Neural progenitor cell (in vitro differentiated cells): ENCODE measurements at regions not wholly inside any gene's neighbourhood (a gene's known extent, or its start where the extent isn't known, plus 50 kb on each side); places are given as distances from the start of the nearest gene placed in this dataset.

Experiments used
- DNase-seq: peaks from one replicate; pipeline ENCODE4 v3.0.0-alpha.2; 2016; ENCODE audit warnings: low spot score
- H2AFZ ChIP-seq: fragments of 200-600 bp; sonication (generic); replicated peaks from 2 replicates; pipeline ENCODE4 v1.6.1; 2016; ENCODE audit warnings: antibody characterized with exemption
- H3F3A ChIP-seq: fragments of 200-600 bp; sonication (generic); 2 replicates; pipeline ENCODE4 v1.6.1; 2016; ENCODE audit warnings: antibody characterized with exemption, low read depth
- H3K27ac ChIP-seq: fragments of 200-600 bp; sonication (generic); 2 replicates; pipeline ENCODE4 v1.5.1; 2016; ENCODE audit warnings: mild to moderate bottlenecking
- H3K27me3 ChIP-seq: fragments of 200-600 bp; sonication (generic); 2 replicates; pipeline ENCODE4 v1.6.1; 2016; ENCODE audit warnings: mild to moderate bottlenecking, moderate library complexity
- H3K36me3 ChIP-seq: fragments of 200-600 bp; sonication (generic); 2 replicates; pipeline ENCODE4 v1.5.1; 2016
- H3K4me1 ChIP-seq: fragments of 200-600 bp; sonication (generic); 2 replicates; pipeline ENCODE4 v1.6.1; 2016; ENCODE audit warnings: mixed run types
- H3K4me2 ChIP-seq: fragments of 200-600 bp; sonication (generic); 2 replicates; pipeline ENCODE4 v1.6.1; 2016
- H3K4me3 ChIP-seq: fragments of 200-600 bp; sonication (generic); 2 replicates; pipeline ENCODE4 v1.5.1; 2016
- H3K79me2 ChIP-seq: fragments of 200-600 bp; sonication (generic); 2 replicates; pipeline ENCODE4 v1.6.1; 2016; ENCODE audit warnings: low read depth
- H3K9ac ChIP-seq: fragments of 200-600 bp; sonication (generic); 2 replicates; pipeline ENCODE4 v1.6.1; 2016
- H3K9me3 ChIP-seq: fragments of 200-600 bp; sonication (generic); 2 replicates; pipeline ENCODE4 v1.5.1; 2016; ENCODE audit warnings: low read depth
- H4K20me1 ChIP-seq: fragments of 200-600 bp; sonication (generic); 2 replicates; pipeline ENCODE4 v1.6.1; 2016; ENCODE audit warnings: low read depth
- H3K27ac Mint-ChIP-seq: 3 replicates; pipeline ENCODE4 v1.8.0; 2021; ENCODE audit warnings: mixed read lengths
- H3K27me3 Mint-ChIP-seq: 2 replicates; pipeline ENCODE4 v1.8.0; 2022; ENCODE audit warnings: low read depth, mild to moderate bottlenecking, inconsistent platforms, moderate library complexity, mixed read lengths; ENCODE audit not compliant: insufficient read depth
- H3K36me3 Mint-ChIP-seq: 3 replicates; pipeline ENCODE4 v1.8.0; 2021; ENCODE audit warnings: mixed read lengths
- H3K4me1 Mint-ChIP-seq: 3 replicates; pipeline ENCODE4 v1.8.0; 2021; ENCODE audit warnings: mixed read lengths
- H3K4me3 Mint-ChIP-seq: 3 replicates; pipeline ENCODE4 v1.8.0; 2021; ENCODE audit warnings: mild to moderate bottlenecking, moderate library complexity, mixed read lengths
- H3K9me3 Mint-ChIP-seq: 3 replicates; pipeline ENCODE4 v1.8.0; 2020; ENCODE audit warnings: mixed read lengths
- EZH2 ChIP-seq: fragments of 200-600 bp; sonication (generic); IDR thresholded peaks from 2 replicates; pipeline ENCODE4 v1.6.1; 2017; ENCODE audit warnings: antibody characterized with exemption, mild to moderate bottlenecking, moderate library complexity
- EZH2phosphoT487 ChIP-seq: fragments of 200-600 bp; sonication (generic); IDR thresholded peaks from 2 replicates; pipeline ENCODE4 v1.6.1; 2017; ENCODE audit warnings: antibody characterized with exemption
- TF ChIP-seq, protein P1 (sequence below): fragments of 200-600 bp; sonication (generic); IDR thresholded peaks from 2 replicates; pipeline ENCODE4 v1.5.1; 2017; ENCODE audit warnings: antibody characterized with exemption, mild to moderate bottlenecking

GRCh38 chr12:114090211-114090610, 124.1 kb upstream of the RBM19 start:
- no peaks in the 10 kb centered on the region for H3K9me3 Mint-ChIP-seq
- Histone ChIP-seq H2AFZ (no peak overlapping the region), H3K4me3 (no peak overlapping the region), H3K36me3 (no peaks in the 10 kb centered on the region), H3K79me2 (no peaks in the 10 kb centered on the region), H3K4me1 (no peaks in the 10 kb centered on the region), H3F3A (no peaks in the 10 kb centered on the region), H3K27ac (no peak overlapping the region), H4K20me1 (no peaks in the 10 kb centered on the region), H3K9me3 (no peaks in the 10 kb centered on the region), H3K9ac (no peak overlapping the region), H3K27me3 (peaks cover 29% of the 10 kb centered on the region), H3K4me2 (no peak overlapping the region)
- no peaks in the 10 kb centered on the region for H3K36me3 Mint-ChIP-seq
- H3K4me3 Mint-ChIP-seq, result no peak overlapping the region
- no peak for TF ChIP-seq EZH2phosphoT487
- TF ChIP-seq, protein P1, sequence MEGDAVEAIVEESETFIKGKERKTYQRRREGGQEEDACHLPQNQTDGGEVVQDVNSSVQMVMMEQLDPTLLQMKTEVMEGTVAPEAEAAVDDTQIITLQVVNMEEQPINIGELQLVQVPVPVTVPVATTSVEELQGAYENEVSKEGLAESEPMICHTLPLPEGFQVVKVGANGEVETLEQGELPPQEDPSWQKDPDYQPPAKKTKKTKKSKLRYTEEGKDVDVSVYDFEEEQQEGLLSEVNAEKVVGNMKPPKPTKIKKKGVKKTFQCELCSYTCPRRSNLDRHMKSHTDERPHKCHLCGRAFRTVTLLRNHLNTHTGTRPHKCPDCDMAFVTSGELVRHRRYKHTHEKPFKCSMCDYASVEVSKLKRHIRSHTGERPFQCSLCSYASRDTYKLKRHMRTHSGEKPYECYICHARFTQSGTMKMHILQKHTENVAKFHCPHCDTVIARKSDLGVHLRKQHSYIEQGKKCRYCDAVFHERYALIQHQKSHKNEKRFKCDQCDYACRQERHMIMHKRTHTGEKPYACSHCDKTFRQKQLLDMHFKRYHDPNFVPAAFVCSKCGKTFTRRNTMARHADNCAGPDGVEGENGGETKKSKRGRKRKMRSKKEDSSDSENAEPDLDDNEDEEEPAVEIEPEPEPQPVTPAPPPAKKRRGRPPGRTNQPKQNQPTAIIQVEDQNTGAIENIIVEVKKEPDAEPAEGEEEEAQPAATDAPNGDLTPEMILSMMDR, result no peak
- no peak for TF ChIP-seq EZH2
- no peak for DNase-seq
- no peak overlapping the region for H3K27ac Mint-ChIP-seq
- H3K4me1 Mint-ChIP-seq, result no peaks in the 10 kb centered on the region
- H3K27me3 Mint-ChIP-seq, result peaks cover 10% of the 10 kb centered on the region

GRCh38 chr12:114073076-114073475, 107.0 kb upstream of the RBM19 start:
- Histone ChIP-seq H3K9me3 (no peaks in the 10 kb centered on the region), H3K9ac (no peak overlapping the region), H2AFZ (no peak overlapping the region), H3K27me3 (peaks cover 12% of the 10 kb centered on the region), H4K20me1 (no peaks in the 10 kb centered on the region), H3K4me1 (no peaks in the 10 kb centered on the region), H3K36me3 (no peaks in the 10 kb centered on the region), H3K79me2 (no peaks in the 10 kb centered on the region), H3K4me3 (no peak overlapping the region), H3F3A (no peaks in the 10 kb centered on the region), H3K27ac (no peak overlapping the region), H3K4me2 (no peak overlapping the region)
- H3K36me3 Mint-ChIP-seq, result no peaks in the 10 kb centered on the region
- no peak for TF ChIP-seq EZH2
- TF ChIP-seq EZH2phosphoT487, result no peak
- TF ChIP-seq, protein P1, result no peak
- peaks cover 13% of the 10 kb centered on the region for H3K27me3 Mint-ChIP-seq
- no peak for DNase-seq
- H3K9me3 Mint-ChIP-seq, result no peaks in the 10 kb centered on the region
- no peak overlapping the region for H3K27ac Mint-ChIP-seq
- no peaks in the 10 kb centered on the region for H3K4me1 Mint-ChIP-seq
- H3K4me3 Mint-ChIP-seq, result no peak overlapping the region

DNA sequence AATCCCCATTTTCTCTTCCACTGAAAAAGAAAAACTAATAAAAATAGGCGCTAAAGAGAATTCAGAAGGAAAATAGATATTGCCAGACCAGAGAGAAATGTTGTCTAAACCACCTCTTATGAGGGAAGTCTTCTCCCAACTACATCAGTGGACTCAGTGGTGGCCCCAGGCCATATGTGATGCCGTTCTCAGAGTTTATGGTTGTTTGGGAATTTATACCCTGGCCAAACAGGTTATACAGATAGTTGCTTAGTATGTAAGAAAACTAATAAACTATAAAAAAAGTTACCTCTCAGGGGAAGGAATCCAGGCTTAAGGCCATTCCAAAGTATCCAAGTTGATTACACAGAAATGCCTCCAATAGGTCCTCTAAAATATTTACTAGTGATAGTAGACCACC, 103.4 kb upstream of the RBM19 start:
- Histone ChIP-seq H4K20me1 (no peaks in the 10 kb centered on the region), H3K27me3 (peaks cover 31% of the 10 kb centered on the region), H3K4me1 (no peaks in the 10 kb centered on the region), H3K9ac (no peak overlapping the region), H3K9me3 (no peaks in the 10 kb centered on the region), H3F3A (no peaks in the 10 kb centered on the region), H3K79me2 (no peaks in the 10 kb centered on the region), H3K4me2 (no peak overlapping the region), H3K36me3 (no peaks in the 10 kb centered on the region), H3K27ac (no peak overlapping the region), H2AFZ (no peak overlapping the region), H3K4me3 (no peak overlapping the region)
- no peak overlapping the region for H3K4me3 Mint-ChIP-seq
- DNase-seq, result no peak
- no peaks in the 10 kb centered on the region for H3K9me3 Mint-ChIP-seq
- no peak overlapping the region for H3K27ac Mint-ChIP-seq
- no peaks in the 10 kb centered on the region for H3K4me1 Mint-ChIP-seq
- peaks cover 33% of the 10 kb centered on the region for H3K27me3 Mint-ChIP-seq
- TF ChIP-seq EZH2, result no peak
- TF ChIP-seq EZH2phosphoT487, result no peak
- TF ChIP-seq, protein P1, result no peak
- no peaks in the 10 kb centered on the region for H3K36me3 Mint-ChIP-seq
